WTC11 (cell line): ENCODE measurements at regions not wholly inside any gene's neighbourhood (a gene's known extent, or its start where the extent isn't known, plus 50 kb on each side); places are given as distances from the start of the nearest gene placed in this dataset.
A peak's percentile ranks its signal among the peaks of the same experiment; 100 is the strongest.

ENCODE experiments used
- ATAC-seq: fragments of 200-7000 bp; cut with Tn5 transposase; 2 replicates; pipeline ENCODE4 v1.10.0; 2021; ENCODE audit warnings: mild to moderate bottlenecking, moderate library complexity
- CTCF ChIA-PET: fragments of 300-600 bp; sonication (Branson Sonifier 250); formaldehyde crosslinking; loops from one replicate; lab custom pipeline; 2021; ENCODE audit warnings: antibody characterized with exemption; lab: Charles Lee
- POLR2A ChIA-PET: fragments of 350-600 bp; sonication (Branson Sonifier 250); formaldehyde crosslinking; loops from one replicate; lab custom pipeline; 2021; ENCODE audit warnings: antibody characterized with exemption; lab: Charles Lee
- DNase-seq: peaks from one replicate; pipeline ENCODE4 v3.0.0; 2021; ENCODE audit warnings: low spot score
- H3K27ac Mint-ChIP-seq: 2 replicates; pipeline ENCODE4 v1.8.0; 2021; ENCODE audit warnings: mixed read lengths
- H3K27me3 Mint-ChIP-seq: 2 replicates; pipeline ENCODE4 v1.8.0; 2021; ENCODE audit warnings: low read depth, mild to moderate bottlenecking, moderate library complexity, mixed read lengths
- H3K36me3 Mint-ChIP-seq: 2 replicates; pipeline ENCODE4 v1.8.0; 2021; ENCODE audit warnings: mixed read lengths
- H3K4me1 Mint-ChIP-seq: 2 replicates; pipeline ENCODE4 v1.8.0; 2022; ENCODE audit warnings: mixed read lengths
- H3K4me3 Mint-ChIP-seq: 2 replicates; pipeline ENCODE4 v1.8.0; 2021; ENCODE audit warnings: mild to moderate bottlenecking, moderate library complexity, mixed read lengths
- H3K9me3 Mint-ChIP-seq: 2 replicates; pipeline ENCODE4 v1.8.0; 2021; ENCODE audit warnings: mixed read lengths
- GTF2I ChIP-seq: fragments of 250-450 bp; sonication (Bioruptor Pico); conservative IDR thresholded peaks from 2 replicates; pipeline ENCODE4 v1.4.0; 2021; ENCODE audit warnings: mild to moderate bottlenecking
- HMGXB4 ChIP-seq: sonication (generic); formaldehyde crosslinking; IDR thresholded peaks from 2 replicates; pipeline ENCODE4 v1.8.1; 2023; ENCODE audit warnings: mild to moderate bottlenecking, moderate library complexity, missing genetic modification reagents
- JAZF1 ChIP-seq: fragments of 250-450 bp; sonication (Bioruptor Pico); IDR thresholded peaks from 2 replicates; pipeline ENCODE4 v1.9.0; 2021; ENCODE audit warnings: moderate library complexity, mild to moderate bottlenecking, inconsistent platforms
- MYBL2 ChIP-seq: sonication (generic); formaldehyde crosslinking; IDR thresholded peaks from 2 replicates; pipeline ENCODE4 v1.8.1; 2023; ENCODE audit warnings: mild to moderate bottlenecking, moderate library complexity, missing genetic modification reagents
- NFATC4 ChIP-seq: fragments of 250-450 bp; sonication (Bioruptor Pico); IDR thresholded peaks from 2 replicates; pipeline ENCODE4 v1.9.0; 2021; ENCODE audit warnings: mild to moderate bottlenecking
- NR1H2 ChIP-seq: sonication (generic); formaldehyde crosslinking; IDR thresholded peaks from 2 replicates; pipeline ENCODE4 v1.9.0; 2021; ENCODE audit warnings: mild to moderate bottlenecking, moderate library complexity, missing genetic modification reagents
- PRRX2 ChIP-seq: fragments of 250-450 bp; sonication (Bioruptor Pico); IDR thresholded peaks from 2 replicates; pipeline ENCODE4 v1.8.0; 2021; ENCODE audit warnings: mild to moderate bottlenecking
- SMAD4 ChIP-seq: sonication (generic); formaldehyde crosslinking; IDR thresholded peaks from 2 replicates; pipeline ENCODE4 v1.8.0; 2022; ENCODE audit warnings: mild to moderate bottlenecking, missing genetic modification reagents
- ZBTB43 ChIP-seq: sonication (generic); formaldehyde crosslinking; IDR thresholded peaks from 2 replicates; pipeline ENCODE4 v1.8.1; 2023; ENCODE audit warnings: mild to moderate bottlenecking, missing genetic modification reagents
- TF ChIP-seq, protein P1 (sequence below): fragments of 250-450 bp; sonication (Bioruptor Pico); IDR thresholded peaks from 2 replicates; pipeline ENCODE4 v1.9.0; 2021; ENCODE audit warnings: mild to moderate bottlenecking
- TF ChIP-seq, protein P2 (sequence below): fragments of 250-450 bp; sonication (Bioruptor Pico); IDR thresholded peaks from 2 replicates; pipeline ENCODE4 v1.9.0; 2021; ENCODE audit warnings: mild to moderate bottlenecking, borderline replicate concordance
- TF ChIP-seq, protein P3 (sequence below): sonication (generic); formaldehyde crosslinking; conservative IDR thresholded peaks from 2 replicates; pipeline ENCODE4 v1.8.1; 2023; ENCODE audit warnings: mild to moderate bottlenecking, low read depth, missing genetic modification reagents, moderate library complexity

DNA sequence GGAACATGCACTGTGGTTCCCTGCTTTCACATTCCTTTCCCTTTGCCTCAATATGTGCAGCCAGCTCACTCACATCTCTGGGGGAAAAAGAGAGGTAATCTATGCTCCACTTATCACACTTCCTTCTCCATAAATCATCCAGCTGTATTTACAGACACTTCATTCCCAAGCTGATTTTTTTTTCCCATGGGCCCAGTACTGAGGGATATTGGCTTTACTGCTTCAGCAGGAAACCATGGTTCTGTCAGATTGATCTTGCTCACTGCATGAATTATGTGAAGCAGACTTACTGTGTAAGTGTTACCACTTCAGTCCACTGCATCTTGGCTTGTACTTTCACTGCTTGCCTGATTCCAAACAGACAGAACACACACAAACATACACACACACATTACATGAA is 555.6 kb downstream of the CCER1 start:
- H3K27ac Mint-ChIP-seq = peak overlapping the region; percentile 26; the same call in 1 of the 2 replicates
- H3K36me3 Mint-ChIP-seq = peaks cover 13% of the 10 kb centered on the region
- no peak overlapping the region for H3K4me3 Mint-ChIP-seq
- ATAC-seq (no peak), DNase-seq (no peak)
- no peaks in the 10 kb centered on the region for H3K27me3 Mint-ChIP-seq
- ChIA-PET CTCF (no interaction called here), POLR2A (no interaction called here)
- no peaks in the 10 kb centered on the region for H3K4me1 Mint-ChIP-seq
- no peak for TF ChIP-seq NFATC4 (CRISPR knock-in tag)
- TF ChIP-seq SMAD4 (CRISPR knock-in tag) = no peak
- peaks cover 17% of the 10 kb centered on the region for H3K9me3 Mint-ChIP-seq

DNA sequence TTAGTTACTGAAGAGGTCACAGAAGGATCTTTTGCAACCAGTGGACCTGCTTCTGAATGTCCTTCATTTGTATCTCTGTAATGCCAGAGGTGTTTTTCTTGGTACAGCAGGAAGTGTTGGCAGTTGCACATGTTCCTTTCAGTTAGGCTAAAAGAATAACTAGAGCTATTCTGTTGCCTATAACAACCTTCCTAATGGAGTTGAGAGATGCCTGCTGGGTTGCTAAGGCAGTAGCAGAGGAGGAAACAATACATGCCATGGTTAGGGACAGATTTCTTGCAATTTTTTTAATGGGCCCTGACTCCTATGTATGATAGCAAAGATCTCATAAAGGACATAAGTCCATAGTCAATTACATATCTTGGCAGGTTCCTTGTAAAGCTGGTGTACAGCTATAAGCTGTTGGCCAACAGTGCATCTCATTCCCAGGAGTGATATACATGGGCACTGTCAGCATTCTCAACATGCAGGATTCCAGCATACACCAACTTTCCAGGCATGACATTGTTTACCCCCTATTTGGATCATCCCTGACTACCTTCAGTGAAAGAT is 556.6 kb downstream of the CCER1 start:
- peaks cover 13% of the 10 kb centered on the region for H3K36me3 Mint-ChIP-seq
- ATAC-seq = no peak
- no peaks in the 10 kb centered on the region for H3K27me3 Mint-ChIP-seq
- no peak overlapping the region for H3K4me3 Mint-ChIP-seq
- H3K4me1 Mint-ChIP-seq = no peaks in the 10 kb centered on the region
- no peak for DNase-seq
- ChIA-PET POLR2A (no interaction called here), CTCF (no interaction called here)
- no peak overlapping the region for H3K27ac Mint-ChIP-seq
- TF ChIP-seq PRRX2 (CRISPR knock-in tag) (no peak), ZBTB43 (CRISPR knock-in tag) (no peak), GTF2I (CRISPR knock-in tag) (no peak), JAZF1 (CRISPR knock-in tag) (no peak), NR1H2 (CRISPR knock-in tag) (no peak), MYBL2 (CRISPR knock-in tag) (no peak), HMGXB4 (no peak)
- TF ChIP-seq, protein P1, sequence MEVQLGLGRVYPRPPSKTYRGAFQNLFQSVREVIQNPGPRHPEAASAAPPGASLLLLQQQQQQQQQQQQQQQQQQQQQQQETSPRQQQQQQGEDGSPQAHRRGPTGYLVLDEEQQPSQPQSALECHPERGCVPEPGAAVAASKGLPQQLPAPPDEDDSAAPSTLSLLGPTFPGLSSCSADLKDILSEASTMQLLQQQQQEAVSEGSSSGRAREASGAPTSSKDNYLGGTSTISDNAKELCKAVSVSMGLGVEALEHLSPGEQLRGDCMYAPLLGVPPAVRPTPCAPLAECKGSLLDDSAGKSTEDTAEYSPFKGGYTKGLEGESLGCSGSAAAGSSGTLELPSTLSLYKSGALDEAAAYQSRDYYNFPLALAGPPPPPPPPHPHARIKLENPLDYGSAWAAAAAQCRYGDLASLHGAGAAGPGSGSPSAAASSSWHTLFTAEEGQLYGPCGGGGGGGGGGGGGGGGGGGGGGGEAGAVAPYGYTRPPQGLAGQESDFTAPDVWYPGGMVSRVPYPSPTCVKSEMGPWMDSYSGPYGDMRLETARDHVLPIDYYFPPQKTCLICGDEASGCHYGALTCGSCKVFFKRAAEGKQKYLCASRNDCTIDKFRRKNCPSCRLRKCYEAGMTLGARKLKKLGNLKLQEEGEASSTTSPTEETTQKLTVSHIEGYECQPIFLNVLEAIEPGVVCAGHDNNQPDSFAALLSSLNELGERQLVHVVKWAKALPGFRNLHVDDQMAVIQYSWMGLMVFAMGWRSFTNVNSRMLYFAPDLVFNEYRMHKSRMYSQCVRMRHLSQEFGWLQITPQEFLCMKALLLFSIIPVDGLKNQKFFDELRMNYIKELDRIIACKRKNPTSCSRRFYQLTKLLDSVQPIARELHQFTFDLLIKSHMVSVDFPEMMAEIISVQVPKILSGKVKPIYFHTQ = no peak
- TF ChIP-seq, protein P2, sequence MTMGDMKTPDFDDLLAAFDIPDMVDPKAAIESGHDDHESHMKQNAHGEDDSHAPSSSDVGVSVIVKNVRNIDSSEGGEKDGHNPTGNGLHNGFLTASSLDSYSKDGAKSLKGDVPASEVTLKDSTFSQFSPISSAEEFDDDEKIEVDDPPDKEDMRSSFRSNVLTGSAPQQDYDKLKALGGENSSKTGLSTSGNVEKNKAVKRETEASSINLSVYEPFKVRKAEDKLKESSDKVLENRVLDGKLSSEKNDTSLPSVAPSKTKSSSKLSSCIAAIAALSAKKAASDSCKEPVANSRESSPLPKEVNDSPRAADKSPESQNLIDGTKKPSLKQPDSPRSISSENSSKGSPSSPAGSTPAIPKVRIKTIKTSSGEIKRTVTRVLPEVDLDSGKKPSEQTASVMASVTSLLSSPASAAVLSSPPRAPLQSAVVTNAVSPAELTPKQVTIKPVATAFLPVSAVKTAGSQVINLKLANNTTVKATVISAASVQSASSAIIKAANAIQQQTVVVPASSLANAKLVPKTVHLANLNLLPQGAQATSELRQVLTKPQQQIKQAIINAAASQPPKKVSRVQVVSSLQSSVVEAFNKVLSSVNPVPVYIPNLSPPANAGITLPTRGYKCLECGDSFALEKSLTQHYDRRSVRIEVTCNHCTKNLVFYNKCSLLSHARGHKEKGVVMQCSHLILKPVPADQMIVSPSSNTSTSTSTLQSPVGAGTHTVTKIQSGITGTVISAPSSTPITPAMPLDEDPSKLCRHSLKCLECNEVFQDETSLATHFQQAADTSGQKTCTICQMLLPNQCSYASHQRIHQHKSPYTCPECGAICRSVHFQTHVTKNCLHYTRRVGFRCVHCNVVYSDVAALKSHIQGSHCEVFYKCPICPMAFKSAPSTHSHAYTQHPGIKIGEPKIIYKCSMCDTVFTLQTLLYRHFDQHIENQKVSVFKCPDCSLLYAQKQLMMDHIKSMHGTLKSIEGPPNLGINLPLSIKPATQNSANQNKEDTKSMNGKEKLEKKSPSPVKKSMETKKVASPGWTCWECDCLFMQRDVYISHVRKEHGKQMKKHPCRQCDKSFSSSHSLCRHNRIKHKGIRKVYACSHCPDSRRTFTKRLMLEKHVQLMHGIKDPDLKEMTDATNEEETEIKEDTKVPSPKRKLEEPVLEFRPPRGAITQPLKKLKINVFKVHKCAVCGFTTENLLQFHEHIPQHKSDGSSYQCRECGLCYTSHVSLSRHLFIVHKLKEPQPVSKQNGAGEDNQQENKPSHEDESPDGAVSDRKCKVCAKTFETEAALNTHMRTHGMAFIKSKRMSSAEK (CRISPR knock-in tag) = no peak
- TF ChIP-seq, protein P3, sequence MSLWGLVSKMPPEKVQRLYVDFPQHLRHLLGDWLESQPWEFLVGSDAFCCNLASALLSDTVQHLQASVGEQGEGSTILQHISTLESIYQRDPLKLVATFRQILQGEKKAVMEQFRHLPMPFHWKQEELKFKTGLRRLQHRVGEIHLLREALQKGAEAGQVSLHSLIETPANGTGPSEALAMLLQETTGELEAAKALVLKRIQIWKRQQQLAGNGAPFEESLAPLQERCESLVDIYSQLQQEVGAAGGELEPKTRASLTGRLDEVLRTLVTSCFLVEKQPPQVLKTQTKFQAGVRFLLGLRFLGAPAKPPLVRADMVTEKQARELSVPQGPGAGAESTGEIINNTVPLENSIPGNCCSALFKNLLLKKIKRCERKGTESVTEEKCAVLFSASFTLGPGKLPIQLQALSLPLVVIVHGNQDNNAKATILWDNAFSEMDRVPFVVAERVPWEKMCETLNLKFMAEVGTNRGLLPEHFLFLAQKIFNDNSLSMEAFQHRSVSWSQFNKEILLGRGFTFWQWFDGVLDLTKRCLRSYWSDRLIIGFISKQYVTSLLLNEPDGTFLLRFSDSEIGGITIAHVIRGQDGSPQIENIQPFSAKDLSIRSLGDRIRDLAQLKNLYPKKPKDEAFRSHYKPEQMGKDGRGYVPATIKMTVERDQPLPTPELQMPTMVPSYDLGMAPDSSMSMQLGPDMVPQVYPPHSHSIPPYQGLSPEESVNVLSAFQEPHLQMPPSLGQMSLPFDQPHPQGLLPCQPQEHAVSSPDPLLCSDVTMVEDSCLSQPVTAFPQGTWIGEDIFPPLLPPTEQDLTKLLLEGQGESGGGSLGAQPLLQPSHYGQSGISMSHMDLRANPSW (CRISPR knock-in tag) = no peak
- peaks cover 17% of the 10 kb centered on the region for H3K9me3 Mint-ChIP-seq
